ENCODE measurements at regions not wholly inside any gene's neighbourhood (a gene's known extent, or its start where the extent isn't known, plus 50 kb on each side); places are given as distances from the start of the nearest gene placed in this dataset.

- no peak overlapping the region for H3K4me3 ChIP-seq
- H3K27me3 ChIP-seq, result no peaks in the 10 kb centered on the region; the same call in 1 of the 2 replicates
- H3K27ac ChIP-seq, result no peak overlapping the region
- no peak for DNase-seq
- no peaks in the 10 kb centered on the region for H3K36me3 ChIP-seq
- H3K4me1 ChIP-seq, result no peaks in the 10 kb centered on the region
- H3K9me3 ChIP-seq (replicated peaks), result no peaks in the 10 kb centered on the region
Measured at GRCh38 chr19:28010656-28011055, 1202.3 kb downstream of the UQCRFS1 start.

GRCh38 chr19:28009696-28010095 lies 1203.3 kb downstream of the UQCRFS1 start:
- DNase-seq, result no peak
- Histone ChIP-seq H3K36me3 (no peaks in the 10 kb centered on the region), H3K9me3 (replicated peaks) (no peaks in the 10 kb centered on the region), H3K4me3 (no peak overlapping the region), H3K27ac (no peak overlapping the region), H3K4me1 (no peaks in the 10 kb centered on the region), H3K27me3 (no peaks in the 10 kb centered on the region; the same call in 1 of the 2 replicates)

- DNase-seq, result no peak
Measured at GRCh38 chr19:28008695-28009094, 1204.3 kb downstream of the UQCRFS1 start.

GRCh38 chr19:28003543-28003942 lies 1209.4 kb downstream of the UQCRFS1 start:
- H3K9me3 ChIP-seq (replicated peaks), result no peaks in the 10 kb centered on the region
- no peak overlapping the region for H3K27ac ChIP-seq
- no peak for DNase-seq
- H3K36me3 ChIP-seq, result no peaks in the 10 kb centered on the region
- H3K4me1 ChIP-seq, result no peaks in the 10 kb centered on the region
- no peak overlapping the region for H3K4me3 ChIP-seq
- H3K27me3 ChIP-seq, result no peaks in the 10 kb centered on the region; the same call in 1 of the 2 replicates

More at GRCh38 chr19:28008695-28009094, 1204.3 kb downstream of the UQCRFS1 start:
- no peaks in the 10 kb centered on the region for H3K9me3 ChIP-seq (replicated peaks)
- no peaks in the 10 kb centered on the region for H3K36me3 ChIP-seq
- H3K4me1 ChIP-seq, result no peaks in the 10 kb centered on the region
- no peaks in the 10 kb centered on the region; the same call in 1 of the 2 replicates for H3K27me3 ChIP-seq
- H3K4me3 ChIP-seq, result no peak overlapping the region
- H3K27ac ChIP-seq, result no peak overlapping the region

GRCh38 chr19:27997069-27997468 lies 1215.9 kb downstream of the UQCRFS1 start:
- Histone ChIP-seq H3K27ac (no peak overlapping the region), H3K4me3 (no peak overlapping the region), H3K27me3 (no peaks in the 10 kb centered on the region), H3K9me3 (replicated peaks) (no peaks in the 10 kb centered on the region), H3K36me3 (no peaks in the 10 kb centered on the region), H3K4me1 (no peaks in the 10 kb centered on the region)
- DNase-seq, result no peak

- H3K4me1 ChIP-seq, result no peaks in the 10 kb centered on the region
- no peak overlapping the region for H3K4me3 ChIP-seq
- H3K27ac ChIP-seq, result no peak overlapping the region
- DNase-seq, result no peak
- no peaks in the 10 kb centered on the region for H3K27me3 ChIP-seq
- no peaks in the 10 kb centered on the region for H3K36me3 ChIP-seq
- no peaks in the 10 kb centered on the region for H3K9me3 ChIP-seq (replicated peaks)
Measured at GRCh38 chr19:27993619-27994570, 1219.1 kb downstream of the UQCRFS1 start.

- no peak for DNase-seq
- Histone ChIP-seq H3K4me3 (no peak overlapping the region), H3K27me3 (no peaks in the 10 kb centered on the region), H3K27ac (no peak overlapping the region), H3K4me1 (no peaks in the 10 kb centered on the region), H3K36me3 (no peaks in the 10 kb centered on the region), H3K9me3 (replicated peaks) (no peaks in the 10 kb centered on the region)
Measured at GRCh38 chr19:27986299-27986698, 1226.7 kb downstream of the UQCRFS1 start.

GRCh38 chr19:27975419-27976005 lies 1237.4 kb downstream of the UQCRFS1 start:
- H3K4me3 ChIP-seq, result no peak overlapping the region
- H3K9me3 ChIP-seq (replicated peaks), result no peaks in the 10 kb centered on the region
- peaks cover 8% of the 10 kb centered on the region for H3K4me1 ChIP-seq
- no peak overlapping the region for H3K27ac ChIP-seq
- H3K36me3 ChIP-seq, result no peaks in the 10 kb centered on the region
- H3K27me3 ChIP-seq, result 0 out of 2 replicates have a peak, but pooled peaks cover 6% of the 10 kb centered on the region
- DNase-seq, result no peak

GRCh38 chr19:27974082-27974513 lies 1238.9 kb downstream of the UQCRFS1 start:
- H3K4me3 ChIP-seq, result no peak overlapping the region
- peaks cover 8% of the 10 kb centered on the region for H3K4me1 ChIP-seq
- H3K36me3 ChIP-seq, result no peaks in the 10 kb centered on the region
- peak; percentile 17 to 53 for DNase-seq
- H3K9me3 ChIP-seq (replicated peaks), result no peaks in the 10 kb centered on the region
- no peak overlapping the region for H3K27ac ChIP-seq
- 0 out of 2 replicates have a peak, but pooled peaks cover 6% of the 10 kb centered on the region for H3K27me3 ChIP-seq

GRCh38 chr19:27972291-27973040 lies 1240.5 kb downstream of the UQCRFS1 start:
- peak in 1 of 2 experiments; percentile 11 for DNase-seq
- H3K36me3 ChIP-seq, result no peaks in the 10 kb centered on the region
- H3K27me3 ChIP-seq, result 0 out of 2 replicates have a peak, but pooled peaks cover 6% of the 10 kb centered on the region
- peaks cover 8% of the 10 kb centered on the region for H3K4me1 ChIP-seq
- H3K27ac ChIP-seq, result no peak overlapping the region
- H3K9me3 ChIP-seq (replicated peaks), result no peaks in the 10 kb centered on the region
- H3K4me3 ChIP-seq, result no peak overlapping the region

GRCh38 chr19:27971869-27972268 lies 1241.1 kb downstream of the UQCRFS1 start:
- H3K4me1 ChIP-seq, result peaks cover 8% of the 10 kb centered on the region
- H3K27ac ChIP-seq, result peak overlapping the region; percentile 27; the same call in 1 of the 2 replicates
- no peaks in the 10 kb centered on the region for H3K36me3 ChIP-seq
- no peak for DNase-seq
- H3K27me3 ChIP-seq, result 0 out of 2 replicates have a peak, but pooled peaks cover 6% of the 10 kb centered on the region
- no peaks in the 10 kb centered on the region for H3K9me3 ChIP-seq (replicated peaks)
- H3K4me3 ChIP-seq, result no peak overlapping the region

- Histone ChIP-seq H3K27ac (no peak overlapping the region), H3K9me3 (replicated peaks) (no peaks in the 10 kb centered on the region)
- DNase-seq, result peak in 1 of 2 experiments; percentile 16
Measured at GRCh38 chr19:27971071-27971470, 1241.9 kb downstream of the UQCRFS1 start.

GRCh38 chr19:27966390-27966816 lies 1246.5 kb downstream of the UQCRFS1 start:
- DNase-seq, result peak in 1 of 2 experiments; percentile 32
- no peaks in the 10 kb centered on the region for H3K36me3 ChIP-seq
- H3K27me3 ChIP-seq, result no peaks in the 10 kb centered on the region
- no peak overlapping the region for H3K4me3 ChIP-seq
- no peak overlapping the region for H3K27ac ChIP-seq
- no peaks in the 10 kb centered on the region for H3K9me3 ChIP-seq (replicated peaks)
- peaks cover under 1% of the 10 kb centered on the region for H3K4me1 ChIP-seq

More at GRCh38 chr19:27971071-27971470, 1241.9 kb downstream of the UQCRFS1 start:
- 0 out of 2 replicates have a peak, but pooled peaks cover 6% of the 10 kb centered on the region for H3K27me3 ChIP-seq
- H3K4me1 ChIP-seq, result peaks cover 8% of the 10 kb centered on the region
- no peaks in the 10 kb centered on the region for H3K36me3 ChIP-seq
- H3K4me3 ChIP-seq, result no peak overlapping the region

- Histone ChIP-seq H3K4me1 (no peaks in the 10 kb centered on the region), H3K27me3 (no peaks in the 10 kb centered on the region), H3K27ac (no peak overlapping the region), H3K36me3 (no peaks in the 10 kb centered on the region), H3K4me3 (no peak overlapping the region), H3K9me3 (replicated peaks) (no peaks in the 10 kb centered on the region)
- no peak for DNase-seq
Measured at GRCh38 chr19:27964185-27964584, 1248.8 kb downstream of the UQCRFS1 start.
